Vagina (tissue), 2 donors: ENCODE measurements at regions not wholly inside any gene's neighbourhood (a gene's known extent, or its start where the extent isn't known, plus 50 kb on each side); places are given as distances from the start of the nearest gene placed in this dataset.

Experiments
- DNase-seq, 2 donors: peaks; one replicate each; pipeline ENCODE4 v3.0.0-alpha.2; 2017; ENCODE audit errors: extremely low spot score in 2 of 2
- H3K27ac ChIP-seq: fragments of 200-600 bp; sonication (generic); one replicate; pipeline ENCODE4 v1.5.1; 2019
- H3K27me3 ChIP-seq: fragments of 200-600 bp; sonication (generic); one replicate; pipeline ENCODE4 v1.5.1; 2019
- H3K36me3 ChIP-seq, 2 donors: fragments of 200-600 bp; sonication (generic); one replicate each; pipeline ENCODE4 v1.5.1; 2017 to 2019
- H3K4me1 ChIP-seq: fragments of 200-600 bp; sonication (generic); one replicate; pipeline ENCODE4 v1.5.1; 2019
- H3K4me3 ChIP-seq, 2 donors: fragments of 200-600 bp; sonication (generic); 1 replicate in 1 of 2; 2 replicates in 1 of 2; pipeline ENCODE4 v1.5.1; 2016 to 2019
- H3K9me3 ChIP-seq: fragments of 200-600 bp; sonication (generic); one replicate; pipeline ENCODE4 v1.5.1; 2019
- POLR2A ChIP-seq, 2 donors: fragments of 450-650 bp; IDR thresholded peaks; one replicate each; pipeline ENCODE4 v1.6.1; 2017; ENCODE audit warnings: antibody characterized with exemption in 2 of 2, mild to moderate bottlenecking in 2 of 2, moderate library complexity in 2 of 2
- POLR2AphosphoS5 ChIP-seq, 2 donors: sonication (generic); formaldehyde crosslinking; IDR thresholded peaks; one replicate each; pipeline ENCODE4 v1.9.0; 2017; ENCODE audit warnings: antibody characterized with exemption in 2 of 2, mild to moderate bottlenecking in 2 of 2, low read depth in 1 of 2; ENCODE audit not compliant: insufficient read depth in 1 of 2
- intact Hi-C: fragments of 100-400 bp; cut with DNase I; formaldehyde crosslinking; loops from one replicate; pipeline ENCODE4 v1.15.1; 2023
- TF ChIP-seq, protein P1 (sequence below), 3 experiments: fragments of 450-650 bp in 2 of 3; fragments of 200-600 bp in 1 of 3; sonication (generic) in 1 of 3; IDR thresholded peaks; one replicate each; pipeline ENCODE4 v1.5.1; 2017 to 2019; ENCODE audit warnings: antibody characterized with exemption in 3 of 3, mild to moderate bottlenecking in 2 of 3, moderate library complexity in 2 of 3

DNA sequence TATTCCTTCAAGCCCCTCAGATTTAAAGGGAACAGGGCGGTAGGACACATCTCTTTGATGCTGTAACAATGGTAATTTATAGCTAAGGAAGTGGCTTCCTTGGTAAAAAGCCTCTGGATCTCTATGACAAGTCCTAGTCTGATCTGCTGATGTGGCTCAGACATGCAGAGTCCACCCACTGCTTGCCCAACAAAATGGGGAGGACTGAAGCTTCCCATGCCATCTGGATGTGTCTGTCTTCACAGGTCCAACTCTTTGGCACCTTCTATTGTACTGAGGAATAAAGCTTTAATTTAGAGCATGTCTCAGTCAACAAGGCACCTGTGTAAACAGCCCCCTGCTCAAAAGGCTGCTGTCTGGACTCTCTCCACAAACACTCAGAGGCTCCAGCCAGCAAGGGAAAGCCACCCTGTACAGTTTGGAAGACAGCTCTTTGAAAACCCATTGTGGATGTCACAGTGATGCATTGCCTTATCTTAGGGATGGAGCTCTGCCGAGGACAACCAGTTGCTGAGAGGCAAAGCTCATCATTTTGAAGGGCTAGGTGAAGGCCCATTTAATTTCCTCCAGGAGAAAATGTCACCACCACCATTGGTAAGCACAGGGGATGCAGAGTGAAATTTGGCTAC, 348.6 kb upstream of the GRM7 start:
- no peak overlapping the region for H3K27ac ChIP-seq
- intact Hi-C loops = no loop called here
- no peak overlapping the region for H3K4me3 ChIP-seq
- no peaks in the 10 kb centered on the region for H3K27me3 ChIP-seq
- H3K9me3 ChIP-seq = no peaks in the 10 kb centered on the region
- H3K4me1 ChIP-seq = no peaks in the 10 kb centered on the region
- H3K36me3 ChIP-seq = no peaks in the 10 kb centered on the region
- TF ChIP-seq, protein P1, sequence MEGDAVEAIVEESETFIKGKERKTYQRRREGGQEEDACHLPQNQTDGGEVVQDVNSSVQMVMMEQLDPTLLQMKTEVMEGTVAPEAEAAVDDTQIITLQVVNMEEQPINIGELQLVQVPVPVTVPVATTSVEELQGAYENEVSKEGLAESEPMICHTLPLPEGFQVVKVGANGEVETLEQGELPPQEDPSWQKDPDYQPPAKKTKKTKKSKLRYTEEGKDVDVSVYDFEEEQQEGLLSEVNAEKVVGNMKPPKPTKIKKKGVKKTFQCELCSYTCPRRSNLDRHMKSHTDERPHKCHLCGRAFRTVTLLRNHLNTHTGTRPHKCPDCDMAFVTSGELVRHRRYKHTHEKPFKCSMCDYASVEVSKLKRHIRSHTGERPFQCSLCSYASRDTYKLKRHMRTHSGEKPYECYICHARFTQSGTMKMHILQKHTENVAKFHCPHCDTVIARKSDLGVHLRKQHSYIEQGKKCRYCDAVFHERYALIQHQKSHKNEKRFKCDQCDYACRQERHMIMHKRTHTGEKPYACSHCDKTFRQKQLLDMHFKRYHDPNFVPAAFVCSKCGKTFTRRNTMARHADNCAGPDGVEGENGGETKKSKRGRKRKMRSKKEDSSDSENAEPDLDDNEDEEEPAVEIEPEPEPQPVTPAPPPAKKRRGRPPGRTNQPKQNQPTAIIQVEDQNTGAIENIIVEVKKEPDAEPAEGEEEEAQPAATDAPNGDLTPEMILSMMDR (IDR thresholded peaks at IDR 0.05) = no peak
- TF ChIP-seq POLR2A (IDR thresholded peaks at IDR 0.05) = no peak
- TF ChIP-seq POLR2AphosphoS5 (IDR thresholded peaks at IDR 0.05; ENCODE audit: insufficient read depth in 1 of 2, low read depth in 1 of 2) = no peak
- no peak for DNase-seq

DNA sequence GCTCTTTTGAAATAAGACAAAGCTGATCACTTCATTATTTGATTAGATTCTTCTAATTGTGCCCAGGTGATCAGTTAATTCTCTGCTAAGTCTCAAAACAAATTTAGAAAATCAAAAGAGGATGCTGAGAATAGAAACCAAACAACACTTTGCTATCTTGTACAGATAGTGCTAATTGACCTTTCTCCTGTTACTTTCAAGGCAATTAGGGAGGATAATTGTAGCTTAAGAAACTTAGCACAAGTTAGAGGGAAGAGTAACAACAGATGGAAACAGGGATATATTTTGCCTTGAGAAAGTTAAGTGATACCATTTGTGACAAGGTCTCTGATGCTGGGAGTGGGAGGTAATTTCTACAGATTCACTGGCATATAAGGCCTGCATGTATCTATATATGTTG, 344.8 kb upstream of the GRM7 start:
- no peak overlapping the region for H3K4me3 ChIP-seq
- no peaks in the 10 kb centered on the region for H3K27me3 ChIP-seq

DNA sequence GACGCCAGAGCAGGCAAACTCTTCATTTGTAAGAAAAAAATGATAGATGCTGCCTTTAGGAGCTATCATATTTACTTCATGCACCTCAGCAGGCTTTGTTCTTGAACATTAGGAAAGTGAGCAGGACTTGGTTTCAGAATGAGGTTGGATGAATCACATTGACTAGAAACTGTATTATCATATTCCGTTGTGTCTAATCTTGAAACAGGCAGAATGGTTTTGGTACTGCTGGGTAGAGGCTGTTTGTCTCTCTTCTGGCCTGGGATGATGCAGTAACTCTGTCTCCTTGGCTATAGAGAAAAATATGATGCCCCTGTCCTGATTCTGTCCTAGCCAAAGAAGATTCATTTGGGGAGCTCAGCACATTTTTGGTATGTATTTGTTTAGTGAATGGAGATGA, 344.2 kb upstream of the GRM7 start:
- no peaks in the 10 kb centered on the region for H3K36me3 ChIP-seq
- H3K9me3 ChIP-seq = no peaks in the 10 kb centered on the region
- DNase-seq = no peak
- H3K4me3 ChIP-seq = no peak overlapping the region
- no peaks in the 10 kb centered on the region for H3K4me1 ChIP-seq
- H3K27me3 ChIP-seq = no peaks in the 10 kb centered on the region
- TF ChIP-seq POLR2A (IDR thresholded peaks at IDR 0.05) (no peak), POLR2AphosphoS5 (IDR thresholded peaks at IDR 0.05; ENCODE audit: insufficient read depth in 1 of 2, low read depth in 1 of 2) (no peak)
- H3K27ac ChIP-seq = no peak overlapping the region
- intact Hi-C loops = no loop called here

More for the DNA sequence above, 344.8 kb upstream of the GRM7 start:
- no peak for DNase-seq
- intact Hi-C loops = no loop called here
- Histone ChIP-seq H3K9me3 (no peaks in the 10 kb centered on the region), H3K4me1 (no peaks in the 10 kb centered on the region), H3K36me3 (no peaks in the 10 kb centered on the region), H3K27ac (no peak overlapping the region)
- TF ChIP-seq POLR2AphosphoS5 (IDR thresholded peaks at IDR 0.05; ENCODE audit: insufficient read depth in 1 of 2, low read depth in 1 of 2) (no peak), POLR2A (IDR thresholded peaks at IDR 0.05) (no peak)
- TF ChIP-seq, protein P1 (IDR thresholded peaks at IDR 0.05) = no peak

DNA sequence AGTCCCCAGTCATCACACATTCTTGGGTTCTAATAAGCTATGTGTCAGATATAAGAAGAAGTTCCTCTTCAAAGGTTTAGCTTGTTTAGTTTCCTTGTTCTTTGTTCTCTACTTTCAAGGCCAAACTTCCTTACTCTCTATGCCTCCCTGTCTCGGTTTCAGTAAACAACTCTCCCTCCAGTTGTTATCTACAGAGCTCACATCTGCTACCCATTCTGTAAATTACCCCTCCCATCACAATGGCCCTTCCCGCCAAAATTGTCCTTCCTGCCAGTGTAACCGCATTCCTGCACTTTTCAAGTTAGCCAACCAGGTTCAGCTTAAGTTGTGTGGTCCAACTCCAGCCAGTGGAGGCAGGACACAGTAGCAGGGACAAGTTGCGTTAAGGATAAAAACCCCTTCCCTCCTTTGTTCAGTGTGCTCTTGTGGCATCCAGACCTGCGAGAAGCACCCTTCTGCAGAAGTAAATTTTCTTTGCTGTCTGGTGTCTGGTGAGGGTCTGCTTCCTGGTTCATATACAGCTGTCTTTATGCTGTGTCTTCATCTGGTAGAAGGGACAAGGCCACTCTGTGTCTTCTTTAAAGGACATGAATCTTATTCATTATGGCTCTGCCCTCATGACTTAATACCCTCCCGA, 342.1 kb upstream of the GRM7 start:
- Histone ChIP-seq H3K4me1 (no peaks in the 10 kb centered on the region), H3K36me3 (no peaks in the 10 kb centered on the region), H3K9me3 (no peaks in the 10 kb centered on the region), H3K4me3 (no peak overlapping the region), H3K27ac (no peak overlapping the region), H3K27me3 (no peaks in the 10 kb centered on the region)
- TF ChIP-seq POLR2AphosphoS5 (IDR thresholded peaks at IDR 0.05; ENCODE audit: insufficient read depth in 1 of 2, low read depth in 1 of 2) (no peak), POLR2A (IDR thresholded peaks at IDR 0.05) (no peak)
- TF ChIP-seq, protein P1 (IDR thresholded peaks at IDR 0.05) = no peak
- no peak for DNase-seq
- intact Hi-C loops = no loop called here

DNA sequence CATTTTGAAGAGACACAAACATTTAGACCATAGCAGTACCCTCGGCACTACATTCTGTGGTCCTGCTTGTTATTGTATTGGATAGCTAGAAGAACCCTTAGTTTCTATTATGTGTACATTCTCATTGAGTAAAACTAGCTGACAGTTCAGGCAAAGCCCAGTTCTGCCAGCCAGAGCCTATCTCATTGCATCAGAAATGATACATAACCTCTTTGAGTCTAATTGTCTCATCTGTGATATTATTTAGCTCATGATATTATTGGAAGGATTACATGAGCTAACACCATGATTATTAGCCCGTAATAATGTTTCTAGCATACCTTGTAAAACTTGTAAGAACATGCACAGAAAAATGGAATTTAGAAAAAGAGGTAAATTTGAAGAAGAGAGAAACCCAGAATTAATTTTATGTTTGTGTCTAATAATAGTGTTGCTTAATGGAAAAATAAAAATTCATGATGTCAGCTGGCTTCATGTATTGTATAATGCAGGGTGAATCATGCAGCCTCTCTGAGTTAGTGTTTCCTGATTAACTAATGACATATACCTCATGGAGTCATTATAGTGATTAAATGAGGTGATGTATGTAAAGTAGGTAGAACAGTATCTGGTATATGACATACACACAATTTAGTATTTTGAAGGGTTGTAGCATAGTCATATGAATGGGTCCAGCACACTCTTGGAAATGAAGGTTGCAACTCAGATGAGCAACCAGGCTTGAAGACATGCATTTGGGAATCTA, 339.4 kb upstream of the GRM7 start:
- Histone ChIP-seq H3K4me1 (no peaks in the 10 kb centered on the region), H3K4me3 (no peak overlapping the region), H3K27ac (no peak overlapping the region), H3K27me3 (no peaks in the 10 kb centered on the region), H3K9me3 (no peaks in the 10 kb centered on the region), H3K36me3 (no peaks in the 10 kb centered on the region)
- DNase-seq = no peak
- TF ChIP-seq POLR2AphosphoS5 (IDR thresholded peaks at IDR 0.05; ENCODE audit: insufficient read depth in 1 of 2, low read depth in 1 of 2) (no peak), POLR2A (IDR thresholded peaks at IDR 0.05) (no peak)
- TF ChIP-seq, protein P1 (IDR thresholded peaks at IDR 0.05) = no peak
- intact Hi-C loops = no loop called here
